PC-9 (cell line): ENCODE measurements at regions not wholly inside any gene's neighbourhood (a gene's known extent, or its start where the extent isn't known, plus 50 kb on each side); places are given as distances from the start of the nearest gene placed in this dataset.

Experiments
- CTCF ChIP-seq: fragments of 200-600 bp; sonication (generic); conservative IDR thresholded peaks from 2 replicates; pipeline ENCODE4 v1.6.1; 2017; ENCODE audit warnings: mixed run types, antibody characterized with exemption, mild to moderate bottlenecking, moderate library complexity
- EZH2 ChIP-seq: fragments of 200-600 bp; sonication (generic); IDR thresholded peaks from 2 replicates; pipeline ENCODE4 v1.8.0; 2017; ENCODE audit warnings: antibody characterized with exemption, low read depth

- TF ChIP-seq EZH2 (no peak), CTCF (no peak)
Measured at GRCh38 chr22:34019190-34019845, 99.0 kb upstream of the LARGE1 start.
